ENCODE measurements at regions not wholly inside any gene's neighbourhood (a gene's known extent, or its start where the extent isn't known, plus 50 kb on each side); places are given as distances from the start of the nearest gene placed in this dataset.

- peaks cover 0 to 4% (median 2%) of the 10 kb centered on the region in 4 donors for H3K9me3 ChIP-seq
- no peak overlapping the region for H3K4me3 ChIP-seq
- DNase-seq: no peak
- intact Hi-C loops (cut with DNase I): no loop called here
- 64 to 72% methylated on average over 1 of the region's 1 CpG for WGBS, 2 donors
- no peaks in the 10 kb centered on the region for H3K4me1 ChIP-seq
- no peak overlapping the region for H3K27ac ChIP-seq
- no peaks in the 10 kb centered on the region for H3K36me3 ChIP-seq
- no peaks in the 10 kb centered on the region for H3K27me3 ChIP-seq
- TF ChIP-seq CTCF (IDR thresholded peaks at IDR 0.05): no peak
- TF ChIP-seq POLR2A (IDR thresholded peaks at IDR 0.05): no peak
- TF ChIP-seq POLR2AphosphoS5 (IDR thresholded peaks at IDR 0.05): no peak
- TF ChIP-seq EP300 (IDR thresholded peaks at IDR 0.05): no peak
Measured at GRCh38 chr4:133347409-133347808, 198.3 kb downstream of the PCDH10 start.

- TF ChIP-seq POLR2A (IDR thresholded peaks at IDR 0.05) (no peak), EP300 (IDR thresholded peaks at IDR 0.05) (no peak), POLR2AphosphoS5 (IDR thresholded peaks at IDR 0.05) (no peak), CTCF (IDR thresholded peaks at IDR 0.05) (no peak)
- Histone ChIP-seq H3K4me3 (no peak overlapping the region), H3K4me1 (no peaks in the 10 kb centered on the region), H3K36me3 (no peaks in the 10 kb centered on the region), H3K27me3 (no peaks in the 10 kb centered on the region), H3K27ac (no peak overlapping the region), H3K9me3 (no peaks in the 10 kb centered on the region)
- intact Hi-C loops (cut with DNase I): no loop called here
- 61 to 79% methylated on average over 1 of the region's 1 CpG for WGBS, 2 donors
- DNase-seq: no peak
Measured at GRCh38 chr4:133324491-133324890, 175.4 kb downstream of the PCDH10 start.

GRCh38 chr4:133323670-133324069 lies 174.6 kb downstream of the PCDH10 start:
- Histone ChIP-seq H3K4me1 (no peaks in the 10 kb centered on the region), H3K9me3 (no peaks in the 10 kb centered on the region), H3K4me3 (no peak overlapping the region), H3K36me3 (no peaks in the 10 kb centered on the region), H3K27ac (no peak overlapping the region), H3K27me3 (no peaks in the 10 kb centered on the region)
- WGBS, 2 donors: 86 to 90% methylated on average over 3 of the region's 3 CpGs
- TF ChIP-seq POLR2AphosphoS5 (IDR thresholded peaks at IDR 0.05): no peak
- no peak for TF ChIP-seq CTCF (IDR thresholded peaks at IDR 0.05)
- TF ChIP-seq EP300 (IDR thresholded peaks at IDR 0.05): no peak
- TF ChIP-seq POLR2A (IDR thresholded peaks at IDR 0.05): no peak
- no peak for DNase-seq
- intact Hi-C loops (cut with DNase I): no loop called here

GRCh38 chr4:133320576-133321170 lies 171.6 kb downstream of the PCDH10 start:
- Histone ChIP-seq H3K27me3 (no peaks in the 10 kb centered on the region), H3K27ac (no peak overlapping the region), H3K36me3 (no peaks in the 10 kb centered on the region), H3K9me3 (no peaks in the 10 kb centered on the region), H3K4me3 (no peak overlapping the region), H3K4me1 (no peaks in the 10 kb centered on the region)
- intact Hi-C loops (cut with DNase I): no loop called here
- 5 to 19% methylated on average over 2 of the region's 2 CpGs for WGBS, 2 donors
- TF ChIP-seq CTCF (IDR thresholded peaks at IDR 0.05) (peak in 2 of 4 experiments; percentile 19 to 35), POLR2AphosphoS5 (IDR thresholded peaks at IDR 0.05) (no peak)
- no peak for DNase-seq

GRCh38 chr4:133316909-133317308 lies 167.8 kb downstream of the PCDH10 start:
- Histone ChIP-seq H3K36me3 (no peaks in the 10 kb centered on the region), H3K9me3 (no peaks in the 10 kb centered on the region), H3K27me3 (no peaks in the 10 kb centered on the region), H3K27ac (no peak overlapping the region), H3K4me1 (no peaks in the 10 kb centered on the region), H3K4me3 (no peak overlapping the region)
- DNase-seq: no peak
- WGBS, 2 donors: 61 to 80% methylated on average over 5 of the region's 5 CpGs
- TF ChIP-seq EP300 (IDR thresholded peaks at IDR 0.05) (no peak), POLR2A (IDR thresholded peaks at IDR 0.05) (no peak), CTCF (IDR thresholded peaks at IDR 0.05) (no peak), POLR2AphosphoS5 (IDR thresholded peaks at IDR 0.05) (no peak)
- intact Hi-C loops (cut with DNase I): no loop called here

Data from sigmoid colon (tissue), 6 donors.